Motor neuron (in vitro differentiated cells): ENCODE measurements at regions not wholly inside any gene's neighbourhood (a gene's known extent, or its start where the extent isn't known, plus 50 kb on each side); places are given as distances from the start of the nearest gene placed in this dataset.
"Not testable (repeated sequence)": the region's sequence is repeated elsewhere in the genome, so short reads cannot be mapped to it uniquely, and the experiment has no call there.

Source experiments
- ATAC-seq, 8 experiments: fragments of 200-7000 bp; cut with Tn5 transposase; replicated peaks in 6 of 8; 2 replicates each; pipeline ENCODE4 v1.8.0; 2021; ENCODE audit warnings: mild to moderate bottlenecking in 8 of 8, moderate library complexity in 8 of 8
- H3K27ac ChIP-seq, 2 donors: fragments of 250-450 bp; sonication (Bioruptor Pico); 2 replicates each; pipeline ENCODE4 v1.9.0; 2021; ENCODE audit warnings: antibody characterized with exemption in 2 of 2, mild to moderate bottlenecking in 2 of 2, moderate library complexity in 1 of 2
- H3K4me1 ChIP-seq, 2 donors: fragments of 250-450 bp; sonication (Bioruptor Pico); replicated peaks in 1 of 2; 2 replicates each; pipeline ENCODE4 v1.6.1; 2021; ENCODE audit warnings: antibody characterized with exemption in 2 of 2, mild to moderate bottlenecking in 2 of 2, moderate library complexity in 1 of 2
- H3K4me3 ChIP-seq, 5 donors: fragments of 250-450 bp; sonication (Bioruptor Pico); 2 replicates each; pipeline ENCODE4 v1.9.0; 2021; ENCODE audit warnings: antibody characterized with exemption in 5 of 5, mild to moderate bottlenecking in 5 of 5, moderate library complexity in 4 of 5
- WGBS, 10 experiments: fragments of 450-650 bp; shearing (Covaris generic); methylation state at CpG; one replicate each; pipeline ENCODE4 v1.0.0; 2022; 5-methylcytosine and 5-hydroxymethylcytosine counted together
- in situ Hi-C, 9 experiments: fragments of 400-800 bp; cut with MboI; loops; one replicate each; pipeline ENCODE4 v1.15.0; 2021; ENCODE audit warnings: low sequenced_read_pairs in 9 of 9, low pct_unique_long_range_greater_than_20kb in 2 of 9; ENCODE audit not compliant: unreplicated experiment in 9 of 9

- no peak overlapping the region for H3K27ac ChIP-seq
- peaks cover 0 to 7% of the 10 kb centered on the region in 2 donors for H3K4me1 ChIP-seq
- in situ Hi-C loops, result no loop called here
- no peak overlapping the region for H3K4me3 ChIP-seq
- ATAC-seq, result no peak
- WGBS, 10 experiments, result 4 to 90% (median 68%) methylated on average over 1 to 5 of the region's 5 CpGs; no CpG with 5 or more reads in 2 of the 10 experiments
Observed at GRCh38 chr11:79648766-79649520, 208.1 kb upstream of the TENM4 start.

- Histone ChIP-seq H3K4me3 (no peak overlapping the region), H3K27ac (no peak overlapping the region), H3K4me1 (no peaks in the 10 kb centered on the region)
- in situ Hi-C loops, result no loop called here
- ATAC-seq, result no peak
- WGBS, 10 experiments, result 0 to 100% (median 76%) methylated on average over 1 to 6 of the region's 6 CpGs; no CpG with 5 or more reads in 2 of the 10 experiments
Observed at GRCh38 chr11:79637219-79637618, 196.4 kb upstream of the TENM4 start.

GRCh38 chr11:79634905-79635304, 194.1 kb upstream of the TENM4 start:
- 0 to 100% (median 82%) methylated on average over 1 to 3 of the region's 3 CpGs; no CpG with 5 or more reads in 3 of the 10 experiments for WGBS, 10 experiments
- H3K4me1 ChIP-seq, result no peaks in the 10 kb centered on the region
- H3K4me3 ChIP-seq, result no peak overlapping the region
- in situ Hi-C loops, result no loop called here
- no peak overlapping the region for H3K27ac ChIP-seq
- peak in 3 of 8 experiments; percentile 40 to 96 (median 56) for ATAC-seq

DNA sequence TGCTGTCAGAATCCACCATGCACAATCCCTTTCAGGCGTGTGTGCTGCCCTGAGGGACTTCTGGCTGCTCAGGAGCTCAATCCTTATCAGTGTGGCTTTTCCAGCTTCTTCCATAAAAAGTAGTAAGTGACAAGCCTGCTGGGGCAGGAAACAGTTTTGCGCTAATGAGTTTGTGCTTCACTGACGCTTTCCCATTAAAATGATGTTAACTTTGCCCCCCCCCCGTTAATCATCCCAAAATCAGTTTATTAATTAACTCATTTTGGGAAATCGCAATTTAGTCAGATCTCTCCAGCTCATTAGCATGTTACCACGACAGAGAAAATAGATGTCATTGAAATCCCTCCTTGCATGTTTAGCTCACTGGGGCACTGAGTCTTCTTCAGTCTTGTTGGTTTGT, 186.5 kb upstream of the TENM4 start:
- in situ Hi-C loops, result no loop called here
- no peak for ATAC-seq
- WGBS, 10 experiments, result 0 to 100% (median 67%) methylated on average over 1 to 5 of the region's 6 CpGs; no CpG with 5 or more reads in 1 of the 10 experiments
- peaks cover 0 to 6% of the 10 kb centered on the region in 2 donors for H3K4me1 ChIP-seq
- H3K4me3 ChIP-seq, result no peak overlapping the region
- no peak overlapping the region for H3K27ac ChIP-seq

- Histone ChIP-seq H3K27ac (no peak overlapping the region), H3K4me3 (no peak overlapping the region), H3K4me1 (peaks cover 0 to 9% of the 10 kb centered on the region in 2 donors)
- WGBS, 10 experiments, result 0 to 92% (median 42%) methylated on average over 1 to 3 of the region's 4 CpGs; no CpG with 5 or more reads in 3 of the 10 experiments
- ATAC-seq, result peak in 2 of 8 experiments; percentile 89 to 100
- in situ Hi-C loops, result no loop called here
Observed at GRCh38 chr11:79626135-79627075, 185.6 kb upstream of the TENM4 start.

GRCh38 chr11:79623375-79623774, 182.5 kb upstream of the TENM4 start:
- no peak for ATAC-seq
- Histone ChIP-seq H3K27ac (no peak overlapping the region), H3K4me1 (peaks cover 0 to 9% of the 10 kb centered on the region in 2 donors), H3K4me3 (no peak overlapping the region)
- in situ Hi-C loops, result no loop called here
- WGBS, 10 experiments, result 0 to 84% (median 71%) methylated on average over 1 to 2 of the region's 2 CpGs; no CpG with 5 or more reads in 1 of the 10 experiments

DNA sequence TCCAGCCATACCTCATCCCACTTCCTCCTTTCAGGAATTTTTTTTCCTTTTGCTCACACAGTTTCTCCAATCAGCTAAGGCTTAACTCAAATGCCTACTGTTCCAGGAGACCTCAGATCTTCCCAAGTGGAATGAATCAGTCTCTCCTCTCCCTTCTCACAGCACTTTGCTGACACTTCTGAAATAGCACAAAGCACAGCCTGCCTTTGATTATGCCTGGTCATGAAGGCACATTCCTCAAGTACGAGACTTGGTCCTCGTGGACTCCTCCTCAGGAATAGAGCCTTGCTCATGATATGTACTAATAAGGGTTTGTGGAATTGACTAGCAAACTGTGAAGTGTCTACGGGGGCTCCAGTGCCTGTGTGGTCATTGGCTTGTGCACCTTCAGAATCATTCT, 176.7 kb upstream of the TENM4 start:
- peak in 2 of 8 experiments; percentile 47 to 66 for ATAC-seq
- Histone ChIP-seq H3K27ac (no peak overlapping the region), H3K4me3 (no peak overlapping the region), H3K4me1 (peaks cover 0 to 4% of the 10 kb centered on the region in 2 donors)
- WGBS, 10 experiments, result 0 to 100% (median 20%) methylated on average over 1 to 3 of the region's 3 CpGs; no CpG with 5 or more reads in 6 of the 10 experiments
- in situ Hi-C loops, result no loop called here

- in situ Hi-C loops, result no loop called here
- Histone ChIP-seq H3K27ac (no peak overlapping the region), H3K4me1 (no peaks in the 10 kb centered on the region), H3K4me3 (no peak overlapping the region)
- ATAC-seq, result peak in 2 of 8 experiments; percentile 33 to 54
- 0 to 86% (median 18%) methylated on average over 1 to 3 of the region's 3 CpGs; no CpG with 5 or more reads in 3 of the 10 experiments for WGBS, 10 experiments
Observed at GRCh38 chr11:79616392-79616851, 175.6 kb upstream of the TENM4 start.

- WGBS, 10 experiments, result 0 to 84% (median 57%) methylated on average over 1 to 5 of the region's 5 CpGs; no CpG with 5 or more reads in 2 of the 10 experiments
- Histone ChIP-seq H3K4me3 (no peak overlapping the region), H3K27ac (no peak overlapping the region), H3K4me1 (no peaks in the 10 kb centered on the region)
- in situ Hi-C loops, result no loop called here
- ATAC-seq, result no peak
Observed at GRCh38 chr11:79615425-79615824, 174.6 kb upstream of the TENM4 start.

DNA sequence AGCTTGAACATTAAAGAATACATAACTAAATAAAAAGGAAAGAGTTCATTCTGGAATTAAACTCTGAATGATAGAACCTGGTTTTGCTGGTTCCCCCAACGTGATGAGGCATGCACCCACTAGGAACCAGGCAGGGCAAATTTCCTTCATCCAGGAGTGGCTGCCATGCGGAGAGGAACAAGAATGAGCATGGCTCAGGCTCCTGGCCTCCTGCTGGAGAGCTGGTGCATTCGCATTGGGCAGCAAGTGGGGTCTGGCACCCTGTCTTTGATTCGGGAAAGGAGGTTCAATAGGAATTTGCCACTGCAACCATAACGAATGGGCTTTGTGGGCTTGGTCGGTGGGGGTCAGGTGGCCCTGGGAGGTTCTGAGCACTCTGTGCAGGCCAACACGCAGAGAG, 169.8 kb upstream of the TENM4 start:
- in situ Hi-C loops, result no loop called here
- 0 to 90% (median 83%) methylated on average over 1 to 7 of the region's 7 CpGs; no CpG with 5 or more reads in 1 of the 10 experiments for WGBS, 10 experiments
- H3K4me3 ChIP-seq, result no peak overlapping the region
- H3K27ac ChIP-seq, result no peak overlapping the region
- H3K4me1 ChIP-seq, result no peaks in the 10 kb centered on the region
- ATAC-seq, result no peak

- Histone ChIP-seq H3K27ac (no peak overlapping the region), H3K4me3 (no peak overlapping the region), H3K4me1 (no peaks in the 10 kb centered on the region)
- in situ Hi-C loops, result no loop called here
- no peak for ATAC-seq
- 13 to 75% (median 40%) methylated on average over 1 of the region's 1 CpG; no CpG with 5 or more reads in 4 of the 10 experiments for WGBS, 10 experiments
Observed at GRCh38 chr11:79610139-79610538, 169.3 kb upstream of the TENM4 start.

DNA sequence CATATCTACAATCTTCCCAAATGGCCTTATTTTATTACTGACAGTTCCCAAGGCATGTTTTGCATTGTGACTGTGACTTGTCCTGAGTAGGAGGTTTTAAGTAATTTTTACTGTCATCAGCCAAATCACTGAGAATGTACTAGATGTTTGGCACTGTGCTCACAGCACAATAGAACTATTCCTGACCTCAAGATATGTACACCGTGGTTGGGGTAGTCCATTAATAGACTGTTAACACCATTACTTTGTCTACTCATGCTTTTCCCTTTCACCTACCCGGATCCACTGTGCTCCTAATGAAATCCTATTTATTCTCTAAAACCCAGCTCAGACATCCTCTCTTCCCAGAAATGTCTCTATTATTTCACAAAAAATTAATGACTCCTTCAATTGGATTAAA, 168.7 kb upstream of the TENM4 start:
- H3K27ac ChIP-seq, result no peak overlapping the region
- 0 to 100% (median 94%) methylated on average over 1 to 2 of the region's 2 CpGs; no CpG with 5 or more reads in 1 of the 10 experiments for WGBS, 10 experiments
- no peak overlapping the region for H3K4me3 ChIP-seq
- in situ Hi-C loops, result no loop called here
- ATAC-seq, result no peak
- H3K4me1 ChIP-seq, result no peaks in the 10 kb centered on the region

DNA sequence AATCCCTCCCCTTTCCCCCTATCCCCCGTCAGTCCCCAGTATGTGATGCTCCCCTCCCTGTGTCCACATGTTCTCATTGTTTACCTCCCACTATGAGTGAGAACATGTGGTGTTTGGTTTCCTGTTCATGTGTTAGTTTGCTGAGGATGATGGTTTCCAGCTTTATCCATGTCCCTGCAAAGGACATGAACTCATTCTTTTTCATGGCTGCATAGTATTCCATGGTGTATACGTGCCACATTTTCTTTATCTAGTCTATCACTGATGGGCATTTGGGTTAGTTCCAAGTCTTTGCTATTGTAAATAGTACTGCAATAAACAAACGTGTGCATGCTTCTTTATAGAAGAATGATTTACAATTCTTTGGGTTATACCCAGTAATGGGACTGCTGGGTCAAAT, 165.6 kb upstream of the TENM4 start:
- H3K4me3 ChIP-seq, in situ Hi-C loops, H3K27ac ChIP-seq, ATAC-seq, H3K4me1 ChIP-seq: not testable (repeated sequence)
- WGBS, 10 experiments, result 0 to 100% (median 46%) methylated on average over 1 to 2 of the region's 3 CpGs; no CpG with 5 or more reads in 4 of the 10 experiments
